ENCODE measurements at regions not wholly inside any gene's neighbourhood (a gene's known extent, or its start where the extent isn't known, plus 50 kb on each side); places are given as distances from the start of the nearest gene placed in this dataset.
"Not testable (repeated sequence)": the region's sequence is repeated elsewhere in the genome, so short reads cannot be mapped to it uniquely, and the experiment has no call there.

GRCh38 chr7:79740076-79740475, 286.6 kb upstream of the MAGI2 start:
- ATAC-seq (no peak), DNase-seq (no peak)
- Mint-ChIP-seq H3K9me3 (no peaks in the 10 kb centered on the region), H3K27me3 (ENCODE audit: low read depth) (no peaks in the 10 kb centered on the region), H3K4me3 (no peak overlapping the region), H3K4me1 (ENCODE audit: low read depth) (no peaks in the 10 kb centered on the region), H3K36me3 (ENCODE audit: insufficient read depth) (no peaks in the 10 kb centered on the region)

GRCh38 chr7:79739036-79739709, 285.7 kb upstream of the MAGI2 start:
- H3K4me1 Mint-ChIP-seq (ENCODE audit: low read depth); DNase-seq; H3K27me3 Mint-ChIP-seq (ENCODE audit: low read depth); H3K36me3 Mint-ChIP-seq (ENCODE audit: insufficient read depth); ATAC-seq; H3K9me3 Mint-ChIP-seq; H3K4me3 Mint-ChIP-seq: not testable (repeated sequence)

GRCh38 chr7:79736418-79736817, 283.0 kb upstream of the MAGI2 start:
- H3K4me3 Mint-ChIP-seq, result no peak overlapping the region
- peaks cover 26% of the 10 kb centered on the region for H3K9me3 Mint-ChIP-seq
- H3K4me1 Mint-ChIP-seq (ENCODE audit: low read depth), result no peaks in the 10 kb centered on the region
- ATAC-seq (no peak), DNase-seq (no peak)
- H3K27me3 Mint-ChIP-seq (ENCODE audit: low read depth), result no peaks in the 10 kb centered on the region
- H3K36me3 Mint-ChIP-seq (ENCODE audit: insufficient read depth), result no peaks in the 10 kb centered on the region

- DNase-seq, result no peak
- no peaks in the 10 kb centered on the region for H3K27me3 Mint-ChIP-seq (ENCODE audit: low read depth)
Measured at GRCh38 chr7:79735012-79735411, 281.5 kb upstream of the MAGI2 start.

GRCh38 chr7:79734181-79734580, 280.7 kb upstream of the MAGI2 start:
- no peak for ATAC-seq
- Mint-ChIP-seq H3K4me1 (ENCODE audit: low read depth) (no peaks in the 10 kb centered on the region), H3K9me3 (peaks cover 27% of the 10 kb centered on the region), H3K36me3 (ENCODE audit: insufficient read depth) (no peaks in the 10 kb centered on the region), H3K4me3 (no peak overlapping the region), H3K27me3 (ENCODE audit: low read depth) (no peaks in the 10 kb centered on the region)
- no peak for DNase-seq

More at GRCh38 chr7:79735012-79735411, 281.5 kb upstream of the MAGI2 start:
- Mint-ChIP-seq H3K4me1 (ENCODE audit: low read depth) (no peaks in the 10 kb centered on the region), H3K4me3 (no peak overlapping the region), H3K9me3 (peaks cover 27% of the 10 kb centered on the region), H3K36me3 (ENCODE audit: insufficient read depth) (no peaks in the 10 kb centered on the region)
- no peak for ATAC-seq

- H3K4me1 Mint-ChIP-seq (ENCODE audit: low read depth), result no peaks in the 10 kb centered on the region
- DNase-seq, result no peak
- peaks cover 27% of the 10 kb centered on the region for H3K9me3 Mint-ChIP-seq
- ATAC-seq, result no peak
- H3K27me3 Mint-ChIP-seq (ENCODE audit: low read depth), result no peaks in the 10 kb centered on the region
- H3K4me3 Mint-ChIP-seq, result no peak overlapping the region
- no peaks in the 10 kb centered on the region for H3K36me3 Mint-ChIP-seq (ENCODE audit: insufficient read depth)
Measured at GRCh38 chr7:79732535-79732934, 279.1 kb upstream of the MAGI2 start.

GRCh38 chr7:79730971-79731370, 277.5 kb upstream of the MAGI2 start:
- no peak for ATAC-seq
- no peaks in the 10 kb centered on the region for H3K36me3 Mint-ChIP-seq (ENCODE audit: insufficient read depth)
- DNase-seq, result no peak
- no peaks in the 10 kb centered on the region for H3K4me1 Mint-ChIP-seq (ENCODE audit: low read depth)
- H3K4me3 Mint-ChIP-seq, result no peak overlapping the region
- peaks cover 27% of the 10 kb centered on the region for H3K9me3 Mint-ChIP-seq
- no peaks in the 10 kb centered on the region for H3K27me3 Mint-ChIP-seq (ENCODE audit: low read depth)

GRCh38 chr7:79723833-79724618, 270.6 kb upstream of the MAGI2 start:
- H3K4me3 Mint-ChIP-seq, result no peak overlapping the region

GRCh38 chr7:79722217-79722616, 268.8 kb upstream of the MAGI2 start:
- no peak for ATAC-seq
- Mint-ChIP-seq H3K9me3 (no peaks in the 10 kb centered on the region), H3K4me3 (no peak overlapping the region), H3K27me3 (ENCODE audit: low read depth) (no peaks in the 10 kb centered on the region), H3K36me3 (ENCODE audit: insufficient read depth) (no peaks in the 10 kb centered on the region), H3K4me1 (ENCODE audit: low read depth) (no peaks in the 10 kb centered on the region)
- no peak for DNase-seq

More at GRCh38 chr7:79723833-79724618, 270.6 kb upstream of the MAGI2 start:
- Mint-ChIP-seq H3K4me1 (ENCODE audit: low read depth) (no peaks in the 10 kb centered on the region), H3K9me3 (no peaks in the 10 kb centered on the region), H3K36me3 (ENCODE audit: insufficient read depth) (no peaks in the 10 kb centered on the region), H3K27me3 (ENCODE audit: low read depth) (no peaks in the 10 kb centered on the region)
- no peak for ATAC-seq
- DNase-seq, result no peak

- Mint-ChIP-seq H3K4me1 (ENCODE audit: low read depth) (no peaks in the 10 kb centered on the region), H3K9me3 (no peaks in the 10 kb centered on the region), H3K4me3 (no peak overlapping the region), H3K36me3 (ENCODE audit: insufficient read depth) (no peaks in the 10 kb centered on the region), H3K27me3 (ENCODE audit: low read depth) (no peaks in the 10 kb centered on the region)
- no peak for DNase-seq
- no peak for ATAC-seq
Measured at GRCh38 chr7:79719216-79719615, 265.7 kb upstream of the MAGI2 start.

- H3K27me3 Mint-ChIP-seq (ENCODE audit: low read depth), result no peaks in the 10 kb centered on the region
- no peaks in the 10 kb centered on the region for H3K36me3 Mint-ChIP-seq (ENCODE audit: insufficient read depth)
- no peaks in the 10 kb centered on the region for H3K4me1 Mint-ChIP-seq (ENCODE audit: low read depth)
- no peak for DNase-seq
- no peaks in the 10 kb centered on the region for H3K9me3 Mint-ChIP-seq
- no peak overlapping the region for H3K4me3 Mint-ChIP-seq
- ATAC-seq, result no peak
Measured at GRCh38 chr7:79716329-79716728, 262.9 kb upstream of the MAGI2 start.

- Mint-ChIP-seq H3K36me3 (ENCODE audit: insufficient read depth) (no peaks in the 10 kb centered on the region), H3K4me3 (no peak overlapping the region), H3K4me1 (ENCODE audit: low read depth) (no peaks in the 10 kb centered on the region), H3K27me3 (ENCODE audit: low read depth) (no peaks in the 10 kb centered on the region), H3K9me3 (no peaks in the 10 kb centered on the region)
- DNase-seq (no peak), ATAC-seq (no peak)
Measured at GRCh38 chr7:79714081-79714480, 260.6 kb upstream of the MAGI2 start.

GRCh38 chr7:79713276-79713675, 259.8 kb upstream of the MAGI2 start:
- Mint-ChIP-seq H3K36me3 (ENCODE audit: insufficient read depth) (no peaks in the 10 kb centered on the region), H3K9me3 (no peaks in the 10 kb centered on the region), H3K27me3 (ENCODE audit: low read depth) (no peaks in the 10 kb centered on the region), H3K4me1 (ENCODE audit: low read depth) (no peaks in the 10 kb centered on the region), H3K4me3 (no peak overlapping the region)
- no peak for DNase-seq
- ATAC-seq, result no peak

- no peak for ATAC-seq
- Mint-ChIP-seq H3K36me3 (ENCODE audit: insufficient read depth) (no peaks in the 10 kb centered on the region), H3K4me1 (ENCODE audit: low read depth) (no peaks in the 10 kb centered on the region), H3K9me3 (no peaks in the 10 kb centered on the region), H3K27me3 (ENCODE audit: low read depth) (no peaks in the 10 kb centered on the region), H3K4me3 (no peak overlapping the region)
- no peak for DNase-seq
Measured at GRCh38 chr7:79711660-79712059, 258.2 kb upstream of the MAGI2 start.
